ENCODE measurements at regions not wholly inside any gene's neighbourhood (a gene's known extent, or its start where the extent isn't known, plus 50 kb on each side); places are given as distances from the start of the nearest gene placed in this dataset.
"Not testable (repeated sequence)": the region's sequence is repeated elsewhere in the genome, so short reads cannot be mapped to it uniquely, and the experiment has no call there.

DNA sequence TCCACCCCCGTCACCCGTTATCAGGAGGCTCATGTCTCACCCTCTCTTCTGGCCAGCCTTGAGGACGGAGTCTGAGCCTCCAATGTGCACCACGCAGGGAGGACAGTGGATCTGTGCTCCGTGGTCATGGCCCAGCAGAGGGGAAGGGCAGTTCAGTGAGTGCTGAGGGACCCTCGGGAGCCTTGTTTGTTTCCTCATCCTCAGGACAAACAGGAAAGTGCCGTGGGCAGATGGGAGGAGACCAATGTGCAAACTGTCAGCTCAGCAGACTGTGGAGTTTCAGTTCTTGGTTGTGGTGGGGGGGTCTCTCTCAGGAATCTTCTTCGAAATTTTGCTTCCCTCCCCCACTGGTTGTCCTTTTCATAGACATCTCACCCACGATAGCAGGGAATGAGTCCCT lies 429.6 kb downstream of the DIRAS2 start:
- TF ChIP-seq, protein P1, sequence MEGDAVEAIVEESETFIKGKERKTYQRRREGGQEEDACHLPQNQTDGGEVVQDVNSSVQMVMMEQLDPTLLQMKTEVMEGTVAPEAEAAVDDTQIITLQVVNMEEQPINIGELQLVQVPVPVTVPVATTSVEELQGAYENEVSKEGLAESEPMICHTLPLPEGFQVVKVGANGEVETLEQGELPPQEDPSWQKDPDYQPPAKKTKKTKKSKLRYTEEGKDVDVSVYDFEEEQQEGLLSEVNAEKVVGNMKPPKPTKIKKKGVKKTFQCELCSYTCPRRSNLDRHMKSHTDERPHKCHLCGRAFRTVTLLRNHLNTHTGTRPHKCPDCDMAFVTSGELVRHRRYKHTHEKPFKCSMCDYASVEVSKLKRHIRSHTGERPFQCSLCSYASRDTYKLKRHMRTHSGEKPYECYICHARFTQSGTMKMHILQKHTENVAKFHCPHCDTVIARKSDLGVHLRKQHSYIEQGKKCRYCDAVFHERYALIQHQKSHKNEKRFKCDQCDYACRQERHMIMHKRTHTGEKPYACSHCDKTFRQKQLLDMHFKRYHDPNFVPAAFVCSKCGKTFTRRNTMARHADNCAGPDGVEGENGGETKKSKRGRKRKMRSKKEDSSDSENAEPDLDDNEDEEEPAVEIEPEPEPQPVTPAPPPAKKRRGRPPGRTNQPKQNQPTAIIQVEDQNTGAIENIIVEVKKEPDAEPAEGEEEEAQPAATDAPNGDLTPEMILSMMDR (IDR thresholded peaks at IDR 0.05) = not testable (repeated sequence)
- not testable (repeated sequence) for TF ChIP-seq POLR2AphosphoS5, POLR2A (IDR thresholded peaks at IDR 0.05)
